ENCODE measurements at regions not wholly inside any gene's neighbourhood (a gene's known extent, or its start where the extent isn't known, plus 50 kb on each side); places are given as distances from the start of the nearest gene placed in this dataset.
"Not testable (repeated sequence)": the region's sequence is repeated elsewhere in the genome, so short reads cannot be mapped to it uniquely, and the experiment has no call there.

DNA sequence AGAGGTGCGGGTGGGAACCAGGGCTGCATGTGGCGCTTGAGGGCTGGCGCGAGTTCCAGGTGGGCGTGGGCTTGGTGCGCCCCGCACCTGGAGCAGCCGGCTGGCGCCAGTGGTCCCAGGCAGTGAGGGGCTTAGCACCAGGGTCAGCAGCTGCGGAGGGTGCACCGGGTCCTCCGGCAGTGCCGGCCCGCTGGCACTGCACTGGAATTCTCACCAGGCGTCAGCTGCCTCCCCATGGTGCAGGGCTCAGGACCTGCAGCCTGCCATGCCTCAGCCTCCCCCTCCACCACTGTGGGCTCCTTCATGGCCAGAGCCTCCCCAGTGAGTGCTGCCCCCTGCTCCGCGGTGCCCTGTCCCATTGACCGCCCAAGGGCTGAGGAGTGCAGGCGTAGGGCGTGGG, 174.0 kb downstream of the ADAM29 start:
- Histone ChIP-seq H3K9me3 (ENCODE audit: low read depth, low read length) (no peaks in the 10 kb centered on the region), H3K27ac (no peak overlapping the region), H3K4me3 (no peak overlapping the region), H3K36me3 (ENCODE audit: insufficient read depth, low read length) (no peaks in the 10 kb centered on the region), H3K9ac (ENCODE audit: insufficient read length) (no peak overlapping the region)
- no peak for DNase-seq (ENCODE audit: low read depth, low spot score)
- TF ChIP-seq EZH2 (IDR thresholded peaks at IDR 0.05) (no peak), POLR2AphosphoS5 (IDR thresholded peaks at IDR 0.05; ENCODE audit: borderline replicate concordance, low read depth, low read length) (no peak), FOXP2 (optimal IDR thresholded peaks at IDR 0.05; ENCODE audit: control extremely low read depth, extremely low read length, insufficient read depth) (no peak)

GRCh38 chr4:175093055-175093454, 174.9 kb downstream of the ADAM29 start:
- not testable (repeated sequence) for H3K36me3 ChIP-seq (ENCODE audit: insufficient read depth, low read length); H3K4me3 ChIP-seq; H3K9me3 ChIP-seq (ENCODE audit: low read depth, low read length); H3K27ac ChIP-seq; H3K9ac ChIP-seq (ENCODE audit: insufficient read length); DNase-seq (ENCODE audit: low read depth, low spot score)

DNA sequence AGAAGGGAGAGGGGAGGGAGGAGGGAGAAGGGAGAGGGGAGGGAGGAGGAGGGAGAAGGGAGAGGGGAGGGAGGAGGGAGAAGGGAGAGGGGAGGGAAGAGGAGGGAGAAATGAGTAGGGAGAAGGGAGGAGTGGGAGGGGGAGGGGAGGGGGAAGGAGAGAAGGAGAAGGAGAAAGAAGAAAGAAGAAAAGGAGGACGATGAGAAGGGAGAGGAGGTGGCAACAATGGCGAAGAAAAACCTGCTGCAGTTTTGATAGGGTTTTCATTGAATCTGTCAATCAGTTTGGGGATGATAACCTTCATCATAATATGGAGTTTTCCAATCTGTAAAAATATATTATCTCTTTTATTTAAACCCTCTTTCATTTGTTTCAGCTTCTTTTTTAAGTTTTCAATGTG, 185.2 kb downstream of the ADAM29 start:
- H3K4me3 ChIP-seq: no peak overlapping the region
- H3K9ac ChIP-seq (ENCODE audit: insufficient read length): no peak overlapping the region
- H3K9me3 ChIP-seq (ENCODE audit: low read depth, low read length): no peaks in the 10 kb centered on the region
- TF ChIP-seq FOXP2 (optimal IDR thresholded peaks at IDR 0.05; ENCODE audit: control extremely low read depth, extremely low read length, insufficient read depth) (no peak), POLR2AphosphoS5 (IDR thresholded peaks at IDR 0.05; ENCODE audit: borderline replicate concordance, low read depth, low read length) (no peak), EZH2 (IDR thresholded peaks at IDR 0.05) (no peak)
- H3K27ac ChIP-seq: no peak overlapping the region
- H3K36me3 ChIP-seq (ENCODE audit: insufficient read depth, low read length): no peaks in the 10 kb centered on the region
- no peak for DNase-seq (ENCODE audit: low read depth, low spot score)

GRCh38 chr4:175106301-175106700, 188.1 kb downstream of the ADAM29 start:
- no peak for TF ChIP-seq FOXP2 (optimal IDR thresholded peaks at IDR 0.05; ENCODE audit: control extremely low read depth, extremely low read length, insufficient read depth)
- no peak for TF ChIP-seq EZH2 (IDR thresholded peaks at IDR 0.05)
- TF ChIP-seq POLR2AphosphoS5 (IDR thresholded peaks at IDR 0.05; ENCODE audit: borderline replicate concordance, low read depth, low read length): no peak
- Histone ChIP-seq H3K9ac (ENCODE audit: insufficient read length) (no peak overlapping the region), H3K36me3 (ENCODE audit: insufficient read depth, low read length) (no peaks in the 10 kb centered on the region), H3K27ac (no peak overlapping the region), H3K4me3 (no peak overlapping the region), H3K9me3 (ENCODE audit: low read depth, low read length) (no peaks in the 10 kb centered on the region)
- DNase-seq (ENCODE audit: low read depth, low spot score): no peak

GRCh38 chr4:175109933-175110332, 191.8 kb downstream of the ADAM29 start:
- no peak for DNase-seq (ENCODE audit: low read depth, low spot score)
- Histone ChIP-seq H3K4me3 (no peak overlapping the region), H3K36me3 (ENCODE audit: insufficient read depth, low read length) (no peaks in the 10 kb centered on the region), H3K9me3 (ENCODE audit: low read depth, low read length) (no peaks in the 10 kb centered on the region), H3K9ac (ENCODE audit: insufficient read length) (no peak overlapping the region), H3K27ac (no peak overlapping the region)
- TF ChIP-seq FOXP2 (optimal IDR thresholded peaks at IDR 0.05; ENCODE audit: control extremely low read depth, extremely low read length, insufficient read depth) (no peak), POLR2AphosphoS5 (IDR thresholded peaks at IDR 0.05; ENCODE audit: borderline replicate concordance, low read depth, low read length) (no peak), EZH2 (IDR thresholded peaks at IDR 0.05) (no peak)

DNA sequence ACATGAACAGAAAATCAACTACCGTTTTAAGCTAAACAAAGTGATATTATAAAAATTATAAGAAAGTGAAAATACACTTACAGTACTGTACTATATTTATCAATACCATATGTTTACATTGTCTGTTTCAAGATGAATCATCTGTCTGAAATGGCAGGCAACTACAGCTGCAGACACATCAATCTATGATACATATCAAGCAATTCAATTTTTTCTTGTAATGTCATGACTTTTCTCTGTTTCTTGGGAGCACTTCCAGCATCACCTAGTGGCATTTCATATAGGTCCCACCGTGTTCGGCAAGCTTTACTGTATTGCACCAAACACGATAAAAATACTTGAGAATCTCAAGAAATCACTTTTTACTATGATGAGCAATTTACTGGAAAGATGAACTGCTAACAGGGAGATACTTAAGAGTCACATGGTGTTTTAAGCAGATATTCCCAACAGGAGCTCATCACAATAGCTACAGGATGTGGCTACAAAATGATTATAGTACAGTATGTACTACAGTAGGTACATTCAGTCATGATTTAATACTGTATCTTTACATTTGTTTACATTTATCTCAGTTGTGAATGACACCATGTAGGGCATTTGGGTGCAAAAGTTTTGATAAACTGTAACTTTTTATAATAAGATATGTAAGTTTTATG, 207.4 kb downstream of the ADAM29 start:
- no peak overlapping the region for H3K27ac ChIP-seq
- H3K9me3 ChIP-seq (ENCODE audit: low read depth, low read length): no peaks in the 10 kb centered on the region
- H3K36me3 ChIP-seq (ENCODE audit: insufficient read depth, low read length): no peaks in the 10 kb centered on the region
- no peak overlapping the region for H3K4me3 ChIP-seq
- TF ChIP-seq POLR2AphosphoS5 (IDR thresholded peaks at IDR 0.05; ENCODE audit: borderline replicate concordance, low read depth, low read length): no peak
- TF ChIP-seq FOXP2 (optimal IDR thresholded peaks at IDR 0.05; ENCODE audit: control extremely low read depth, extremely low read length, insufficient read depth): no peak
- TF ChIP-seq EZH2 (IDR thresholded peaks at IDR 0.05): no peak
- no peak overlapping the region for H3K9ac ChIP-seq (ENCODE audit: insufficient read length)
- DNase-seq (ENCODE audit: low read depth, low spot score): no peak

- no peaks in the 10 kb centered on the region for H3K9me3 ChIP-seq (ENCODE audit: low read depth, low read length)
- H3K27ac ChIP-seq: no peak overlapping the region
- no peaks in the 10 kb centered on the region for H3K36me3 ChIP-seq (ENCODE audit: insufficient read depth, low read length)
- DNase-seq (ENCODE audit: low read depth, low spot score): no peak
- H3K9ac ChIP-seq (ENCODE audit: insufficient read length): no peak overlapping the region
- no peak overlapping the region for H3K4me3 ChIP-seq
- no peak for TF ChIP-seq FOXP2 (optimal IDR thresholded peaks at IDR 0.05; ENCODE audit: control extremely low read depth, extremely low read length, insufficient read depth)
- no peak for TF ChIP-seq EZH2 (IDR thresholded peaks at IDR 0.05)
These were observed 209.2 kb downstream of the ADAM29 start for GRCh38 chr4:175127314-175127713.

- H3K4me3 ChIP-seq: no peak overlapping the region
- no peak for TF ChIP-seq EZH2 (IDR thresholded peaks at IDR 0.05)
- no peak for TF ChIP-seq FOXP2 (optimal IDR thresholded peaks at IDR 0.05; ENCODE audit: control extremely low read depth, extremely low read length, insufficient read depth)
- TF ChIP-seq POLR2AphosphoS5 (IDR thresholded peaks at IDR 0.05; ENCODE audit: borderline replicate concordance, low read depth, low read length): no peak
- H3K36me3 ChIP-seq (ENCODE audit: insufficient read depth, low read length): no peaks in the 10 kb centered on the region
- DNase-seq (ENCODE audit: low read depth, low spot score): no peak
- no peak overlapping the region for H3K27ac ChIP-seq
- no peaks in the 10 kb centered on the region for H3K9me3 ChIP-seq (ENCODE audit: low read depth, low read length)
- no peak overlapping the region for H3K9ac ChIP-seq (ENCODE audit: insufficient read length)
These were observed 211.6 kb downstream of the ADAM29 start for GRCh38 chr4:175129797-175130196.

GRCh38 chr4:175139205-175139604, 221.0 kb downstream of the ADAM29 start:
- H3K4me3 ChIP-seq: no peak overlapping the region
- H3K9me3 ChIP-seq (ENCODE audit: low read depth, low read length): no peaks in the 10 kb centered on the region
- no peaks in the 10 kb centered on the region for H3K36me3 ChIP-seq (ENCODE audit: insufficient read depth, low read length)
- DNase-seq (ENCODE audit: low read depth, low spot score): no peak
- H3K9ac ChIP-seq (ENCODE audit: insufficient read length): no peak overlapping the region
- TF ChIP-seq EZH2 (IDR thresholded peaks at IDR 0.05) (no peak), FOXP2 (optimal IDR thresholded peaks at IDR 0.05; ENCODE audit: control extremely low read depth, extremely low read length, insufficient read depth) (no peak), POLR2AphosphoS5 (IDR thresholded peaks at IDR 0.05; ENCODE audit: borderline replicate concordance, low read depth, low read length) (no peak)
- no peak overlapping the region for H3K27ac ChIP-seq

All from SK-N-MC (cell line).